Mononuclear cell (primary cell): ENCODE measurements at regions not wholly inside any gene's neighbourhood (a gene's known extent, or its start where the extent isn't known, plus 50 kb on each side); places are given as distances from the start of the nearest gene placed in this dataset.

Experiments
- H3K27me3 ChIP-seq: 2 replicates; pipeline ENCODE4 v1.6.0; 2011; ENCODE audit warnings: low read length, control low read depth; ENCODE audit not compliant: insufficient read depth
- H3K4me1 ChIP-seq: 2 replicates; pipeline ENCODE4 v1.5.1; 2011; ENCODE audit warnings: mild to moderate bottlenecking, low read length, control low read depth; ENCODE audit not compliant: insufficient read depth
- H3K4me3 ChIP-seq: 2 replicates; pipeline ENCODE4 v1.5.1; 2011; ENCODE audit warnings: mild to moderate bottlenecking, low read length, moderate library complexity
- H3K9me3 ChIP-seq: 2 replicates; pipeline ENCODE4 v1.5.1; 2011; ENCODE audit warnings: low read depth, mild to moderate bottlenecking, control low read depth, low read length

- Histone ChIP-seq H3K9me3 (no peaks in the 10 kb centered on the region), H3K4me1 (peaks cover 52% of the 10 kb centered on the region), H3K4me3 (no peak overlapping the region), H3K27me3 (no peaks in the 10 kb centered on the region)
These were observed 50.8 kb upstream of the AOAH start for GRCh38 chr7:36775061-36775620.
